GM18519 (cell line): ENCODE measurements at regions not wholly inside any gene's neighbourhood (a gene's known extent, or its start where the extent isn't known, plus 50 kb on each side); places are given as distances from the start of the nearest gene placed in this dataset.

ENCODE experiments used
- ATAC-seq: cut with Tn5 transposase; IDR thresholded peaks from one replicate; pipeline ENCODE4 v1.9.1; 2021; ENCODE audit warnings: mild to moderate bottlenecking, moderate library complexity; ENCODE audit not compliant: unreplicated experiment, low FRiP score

DNA sequence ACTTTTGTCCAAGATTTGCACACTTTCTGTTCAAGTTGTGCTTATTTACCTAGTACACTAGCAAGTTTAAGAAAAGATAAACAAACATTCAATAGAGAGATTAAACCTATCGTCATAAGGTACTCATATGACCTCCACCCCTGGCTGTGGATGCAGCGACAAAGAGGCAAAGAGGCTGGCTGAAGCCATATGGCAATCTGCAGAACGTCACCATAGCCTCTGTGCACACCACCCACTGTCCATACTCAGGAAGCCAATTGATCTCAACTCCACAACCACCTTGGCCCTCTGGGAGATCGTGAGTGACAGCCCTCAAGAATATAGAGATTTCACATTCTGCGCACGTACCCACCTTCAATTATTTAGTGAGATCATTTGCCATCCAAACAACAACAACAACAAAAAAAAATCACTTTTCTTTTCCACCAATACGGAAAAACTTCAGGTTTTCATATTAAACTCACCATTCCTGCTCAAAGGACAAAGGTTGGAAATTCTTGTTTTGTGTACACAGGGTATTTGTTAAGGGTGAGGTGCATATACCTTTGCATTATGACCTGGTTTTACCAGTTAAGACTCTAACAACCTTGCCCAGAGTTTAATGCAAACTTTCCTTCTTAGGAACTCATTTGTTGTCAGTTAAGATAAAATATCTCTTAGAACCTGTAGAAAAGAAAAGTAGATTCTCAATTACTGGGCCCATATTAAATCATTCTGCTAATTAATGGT, 243.0 kb upstream of the FSTL5 start:
- no peak for ATAC-seq

DNA sequence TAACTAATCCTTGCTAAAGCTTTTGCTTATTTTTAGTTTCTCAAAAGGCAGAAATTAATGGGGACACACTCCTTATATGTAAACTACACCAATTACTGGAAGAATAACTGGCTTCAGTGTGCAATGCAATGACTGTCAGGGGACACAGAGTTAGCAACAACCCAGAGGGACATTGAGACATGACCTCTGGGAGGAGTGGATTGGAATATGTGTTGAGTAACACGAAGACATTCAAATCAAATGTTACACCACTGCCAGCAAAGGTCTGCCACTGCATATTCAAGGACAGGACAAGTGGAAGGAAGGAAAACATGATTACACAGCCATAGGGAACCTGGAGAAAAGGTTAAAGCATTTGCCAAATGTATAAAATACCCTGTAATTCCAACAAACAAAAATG, 240.1 kb upstream of the FSTL5 start:
- ATAC-seq: no peak

GRCh38 chr4:162403419-162403818, 239.6 kb upstream of the FSTL5 start:
- no peak for ATAC-seq

- ATAC-seq: no peak
These were observed 237.2 kb upstream of the FSTL5 start for GRCh38 chr4:162401021-162401420.

- ATAC-seq: peak; percentile 61
These were observed 229.1 kb upstream of the FSTL5 start for GRCh38 chr4:162392946-162393345.

GRCh38 chr4:162366146-162366545, 202.3 kb upstream of the FSTL5 start:
- no peak for ATAC-seq

- ATAC-seq: no peak
These were observed 200.9 kb upstream of the FSTL5 start for GRCh38 chr4:162364651-162365050.

DNA sequence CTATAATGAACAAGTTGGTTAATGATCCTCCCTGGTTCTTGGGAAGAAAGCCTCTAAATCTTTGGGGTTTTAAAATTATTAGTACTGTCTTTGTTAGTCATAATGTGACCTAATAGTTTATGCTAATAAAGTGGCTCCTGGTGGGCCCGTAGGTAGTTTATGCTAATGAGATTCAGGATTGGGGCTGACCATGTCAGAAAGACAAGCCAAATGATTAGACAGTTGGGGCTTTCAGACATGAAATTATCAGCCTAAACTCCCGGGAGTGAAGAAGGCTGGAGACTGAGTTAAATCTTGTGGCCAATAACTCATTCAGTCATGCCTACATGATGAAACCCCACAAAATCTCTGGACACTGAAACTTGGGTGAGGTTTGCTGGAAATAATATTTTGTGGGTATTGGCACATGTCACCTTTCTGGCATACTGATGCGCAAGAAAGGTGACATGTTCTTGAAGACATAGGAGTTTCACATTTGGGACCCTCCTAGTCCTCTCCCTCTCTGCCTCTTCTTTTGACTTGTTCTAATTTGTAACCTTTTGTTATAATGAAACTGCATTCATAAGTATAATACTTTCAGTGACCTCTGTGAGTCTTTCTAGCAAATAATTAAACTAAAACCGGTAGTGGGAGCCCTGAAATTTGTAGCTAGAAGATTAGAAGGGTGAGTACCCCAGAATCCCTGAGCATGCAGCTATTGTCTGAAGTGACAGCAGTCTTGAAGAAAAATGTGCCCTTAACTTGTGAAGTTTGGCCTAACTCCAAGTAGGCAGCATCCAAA, 196.8 kb upstream of the FSTL5 start:
- no peak for ATAC-seq

DNA sequence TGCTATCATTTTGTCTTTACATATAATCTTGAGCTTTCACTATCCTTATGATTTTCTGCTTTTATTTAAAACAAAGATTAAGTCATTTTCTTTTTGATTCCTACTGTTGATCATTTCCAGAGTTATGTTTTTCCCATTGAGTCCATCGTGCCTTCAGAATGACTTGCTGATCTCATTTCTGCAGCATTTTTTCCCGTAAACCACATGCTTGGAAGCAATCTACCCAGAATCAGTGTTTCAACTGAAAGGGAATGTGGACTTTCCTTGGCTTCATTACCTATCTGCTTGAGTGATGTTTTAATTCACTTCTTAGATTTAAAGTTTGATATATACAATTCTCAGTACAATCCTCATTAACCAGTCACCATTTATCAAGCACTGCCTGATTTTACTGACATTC, 192.4 kb upstream of the FSTL5 start:
- ATAC-seq: no peak

DNA sequence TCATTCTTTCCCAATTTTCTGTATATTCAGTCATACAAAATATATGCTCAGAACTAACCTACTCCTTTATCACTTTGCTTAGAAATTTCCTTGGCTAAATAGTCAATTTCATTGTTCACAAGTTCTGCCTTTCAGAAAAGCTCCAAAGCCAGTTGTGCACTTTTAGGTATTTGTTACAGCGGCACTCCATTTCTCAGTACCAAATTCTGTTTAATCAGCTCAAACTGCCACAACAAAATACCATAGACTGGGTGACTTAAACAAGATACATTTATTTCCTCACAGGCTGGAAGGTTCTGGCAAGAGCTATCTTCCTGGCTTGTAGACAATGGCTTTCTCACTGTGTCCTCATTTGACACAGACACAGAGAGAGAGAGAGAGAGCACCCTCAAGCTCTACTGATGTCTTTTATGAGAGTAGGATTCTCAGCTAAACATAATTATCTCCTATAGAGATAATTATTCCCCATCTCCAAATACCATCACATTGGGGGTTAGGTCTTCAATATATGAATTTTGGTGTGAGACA, 188.8 kb upstream of the FSTL5 start:
- ATAC-seq: no peak

- ATAC-seq: no peak
These were observed 186.5 kb upstream of the FSTL5 start for GRCh38 chr4:162350331-162350730.

GRCh38 chr4:162349395-162349794, 185.6 kb upstream of the FSTL5 start:
- ATAC-seq: no peak

DNA sequence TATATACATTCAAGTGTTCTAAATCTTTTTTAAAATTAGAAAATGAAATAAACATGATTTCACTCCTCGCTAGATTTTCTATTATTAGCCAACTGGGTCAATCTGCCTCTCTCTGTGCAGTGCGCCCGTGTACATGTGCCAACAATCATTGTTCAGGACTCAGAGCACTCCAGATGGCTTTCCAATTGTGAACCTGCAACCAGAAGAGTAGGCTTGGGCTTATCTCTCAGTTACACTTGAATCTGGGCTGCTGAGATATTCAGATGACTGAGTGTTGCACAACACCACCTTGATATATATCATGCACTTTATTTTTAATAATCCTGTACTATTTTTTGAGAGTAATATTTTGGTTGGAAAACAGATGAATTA, 184.0 kb upstream of the FSTL5 start:
- ATAC-seq: no peak

DNA sequence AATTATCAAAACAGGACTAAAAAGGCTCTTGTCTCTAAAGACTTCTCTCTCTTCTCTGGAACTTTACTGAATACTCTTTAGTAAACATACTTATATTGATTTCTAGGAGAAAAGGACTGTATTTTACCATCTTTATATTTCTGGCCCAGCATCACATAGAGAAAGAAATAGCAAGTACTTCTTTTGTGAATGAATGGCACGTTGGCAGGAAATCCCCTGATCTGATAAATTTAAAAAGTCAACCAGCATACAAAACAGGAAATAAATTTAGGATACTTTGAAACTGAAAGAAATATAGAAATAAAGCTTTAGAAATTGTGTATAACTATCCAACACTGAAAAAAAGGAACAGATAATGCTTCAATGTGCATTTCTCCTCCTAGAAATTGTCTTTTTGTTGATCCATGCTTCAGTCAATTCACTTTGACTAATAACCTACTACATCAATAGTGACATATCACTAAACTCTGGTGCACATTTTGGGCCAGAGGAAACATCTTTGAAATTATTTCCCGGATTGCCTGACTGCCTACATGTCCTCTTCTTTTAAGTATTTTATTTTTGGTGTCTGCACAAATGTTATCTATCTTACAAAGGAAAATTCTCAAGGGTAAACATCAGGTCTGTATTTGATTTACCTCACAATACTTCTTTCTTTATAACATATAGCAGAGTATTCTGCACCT, 183.5 kb upstream of the FSTL5 start:
- ATAC-seq: no peak

DNA sequence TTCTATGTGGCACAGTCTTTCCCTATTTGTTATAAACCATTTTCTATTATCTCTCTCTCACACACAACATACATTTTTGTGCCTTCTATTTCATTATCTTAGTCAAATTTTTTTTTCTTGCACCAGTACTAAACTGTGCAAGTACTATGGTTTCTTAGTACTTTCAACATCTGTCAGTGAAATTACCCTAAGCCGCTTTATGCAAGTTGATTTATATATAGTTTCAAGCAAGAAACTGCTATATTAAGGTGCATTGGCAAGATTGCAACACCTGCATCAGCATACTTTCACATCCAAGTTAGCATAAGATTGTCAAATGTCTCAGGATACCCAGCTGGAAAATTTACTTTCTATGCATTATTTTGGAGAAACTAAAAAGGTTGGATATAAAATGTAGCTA, 180.2 kb upstream of the FSTL5 start:
- ATAC-seq: no peak

DNA sequence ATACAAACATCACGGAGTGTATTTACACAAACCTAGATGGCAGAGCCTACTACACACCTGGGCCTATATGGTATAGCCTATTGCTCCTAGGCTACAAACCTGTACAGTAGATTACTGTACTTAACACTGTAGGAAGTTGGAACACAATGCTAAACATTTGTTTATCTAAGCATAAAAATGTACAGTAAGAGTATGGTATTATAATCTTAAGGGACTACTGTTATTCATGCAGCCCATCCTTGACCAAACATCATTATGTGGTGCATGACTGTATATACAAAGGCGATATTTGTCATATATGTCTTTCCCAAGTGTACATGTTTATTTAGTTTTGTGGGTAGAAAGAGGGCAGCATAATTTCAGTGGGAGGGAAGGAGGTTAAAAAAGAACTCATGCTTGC, 177.7 kb upstream of the FSTL5 start:
- no peak for ATAC-seq

- ATAC-seq: no peak
These were observed 160.1 kb upstream of the FSTL5 start for GRCh38 chr4:162323919-162324318.

DNA sequence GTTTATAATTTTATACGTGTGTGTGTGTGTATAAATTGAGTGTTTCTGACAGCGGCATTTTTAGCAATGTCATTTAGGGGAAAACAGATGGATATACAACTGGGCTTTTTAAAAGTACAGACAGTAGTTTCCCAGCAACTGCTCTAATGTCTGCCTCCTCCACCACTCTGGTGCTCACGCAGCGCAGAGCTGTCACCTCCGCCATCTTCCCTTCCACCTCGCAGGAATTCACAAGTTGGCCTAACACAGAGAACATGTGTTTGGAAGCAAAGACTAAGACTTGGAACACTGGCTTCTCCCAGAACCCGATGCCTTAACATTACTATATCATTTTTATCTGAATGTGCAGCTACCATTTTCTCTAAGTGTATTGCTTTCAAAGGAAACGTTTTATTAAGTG, 158.3 kb upstream of the FSTL5 start:
- ATAC-seq: no peak

GRCh38 chr4:162285753-162286152, 122.0 kb upstream of the FSTL5 start:
- ATAC-seq: no peak

GRCh38 chr4:162282684-162283083, 118.9 kb upstream of the FSTL5 start:
- no peak for ATAC-seq

DNA sequence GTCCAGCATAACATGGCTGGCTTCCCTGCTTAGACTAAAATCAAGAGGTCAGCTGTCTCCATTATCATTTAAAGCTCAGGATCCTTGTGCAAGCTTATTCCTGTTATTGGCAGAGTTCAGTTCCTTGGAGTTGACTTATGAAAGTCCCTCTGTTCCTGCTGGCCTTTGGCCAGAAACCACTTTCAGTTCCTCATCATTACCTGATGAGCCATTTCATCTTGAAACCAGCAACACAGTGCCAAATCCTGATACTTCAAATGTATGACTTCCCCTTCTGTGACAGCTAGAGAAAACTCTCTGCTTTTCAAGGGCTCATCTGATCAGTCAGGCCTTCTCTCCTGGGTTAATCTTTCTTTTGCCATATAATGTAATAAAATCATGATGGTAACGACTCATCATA, 110.6 kb upstream of the FSTL5 start:
- peak; percentile 93 for ATAC-seq
